IgD-negative memory B cell (primary cell): ENCODE measurements at regions not wholly inside any gene's neighbourhood (a gene's known extent, or its start where the extent isn't known, plus 50 kb on each side); places are given as distances from the start of the nearest gene placed in this dataset.
"Not testable (repeated sequence)": the region's sequence is repeated elsewhere in the genome, so short reads cannot be mapped to it uniquely, and the experiment has no call there.

Experiments
- H3K27ac Mint-ChIP-seq, 3 donors: one replicate each; pipeline ENCODE4 v1.8.0; 2020 to 2022; ENCODE audit warnings: mild to moderate bottlenecking in 3 of 3, mixed read lengths in 3 of 3, moderate library complexity in 1 of 3
- H3K27me3 Mint-ChIP-seq: one replicate; pipeline ENCODE4 v1.8.0; 2021; ENCODE audit warnings: mixed read lengths
- H3K36me3 Mint-ChIP-seq: one replicate; pipeline ENCODE4 v1.8.0; 2020; ENCODE audit warnings: mild to moderate bottlenecking, mixed read lengths
- H3K4me1 Mint-ChIP-seq, 3 donors: one replicate each; pipeline ENCODE4 v1.8.0; 2020 to 2022; ENCODE audit warnings: mixed read lengths in 3 of 3, mild to moderate bottlenecking in 1 of 3
- H3K4me3 Mint-ChIP-seq, 4 donors: one replicate each; pipeline ENCODE4 v1.8.0; 2020 to 2022; ENCODE audit warnings: mild to moderate bottlenecking in 4 of 4, mixed read lengths in 4 of 4, moderate library complexity in 3 of 4
- H3K9me3 Mint-ChIP-seq, 3 donors: one replicate each; pipeline ENCODE4 v1.8.0; 2020 to 2021; ENCODE audit warnings: mixed read lengths in 3 of 3, mild to moderate bottlenecking in 1 of 3

DNA sequence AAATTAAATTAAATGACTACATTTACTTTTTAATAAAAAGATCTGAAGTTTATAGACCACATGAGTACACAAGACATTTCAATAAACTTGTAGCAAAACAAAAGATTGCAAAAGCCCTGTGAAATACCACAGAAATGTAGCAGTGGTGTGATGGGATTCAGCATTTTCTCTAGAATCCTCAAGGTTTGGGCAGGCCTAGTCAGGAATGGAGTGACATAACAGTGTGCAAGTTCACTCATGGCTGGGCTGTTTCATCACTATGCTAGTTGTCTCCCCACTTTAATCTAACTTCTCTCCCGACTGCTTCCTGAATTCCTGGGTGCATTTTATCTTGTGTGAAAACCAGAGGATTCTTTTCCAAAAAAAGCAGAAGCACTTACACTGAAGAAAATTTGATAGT lies 1089.9 kb upstream of the DDX18 start:
- no peaks in the 10 kb centered on the region for H3K4me1 Mint-ChIP-seq
- H3K27me3 Mint-ChIP-seq, result no peaks in the 10 kb centered on the region
- H3K4me3 Mint-ChIP-seq, result no peak overlapping the region
- H3K36me3 Mint-ChIP-seq, result no peaks in the 10 kb centered on the region
- no peak overlapping the region for H3K27ac Mint-ChIP-seq
- peaks cover 4 to 8% (median 7%) of the 10 kb centered on the region in 3 donors for H3K9me3 Mint-ChIP-seq

DNA sequence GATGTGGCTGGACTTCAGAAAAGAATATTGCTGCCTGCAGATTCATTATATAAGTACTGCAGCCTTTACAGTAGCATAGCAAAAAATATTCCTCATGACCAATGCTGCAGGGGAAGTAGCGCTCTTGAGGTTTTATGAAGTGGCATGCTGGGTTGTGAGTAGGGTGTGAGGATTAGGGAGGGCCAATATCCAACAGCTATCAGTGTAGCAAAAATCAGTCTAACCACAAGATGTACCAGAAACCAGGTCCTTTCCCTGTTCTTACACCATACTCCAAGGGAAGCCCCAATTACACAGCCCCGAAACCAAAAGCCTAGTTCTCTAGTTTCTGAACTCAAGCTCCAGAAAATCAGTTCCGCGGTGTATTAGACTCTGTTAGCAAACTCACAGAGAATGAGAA lies 1082.2 kb upstream of the DDX18 start:
- Mint-ChIP-seq H3K27ac (no peak overlapping the region), H3K4me3 (peak overlapping the region in 1 of 4 donors; percentile 35), H3K27me3 (no peaks in the 10 kb centered on the region), H3K4me1 (no peaks in the 10 kb centered on the region), H3K36me3 (no peaks in the 10 kb centered on the region), H3K9me3 (peaks cover 0 to 6% (median 6%) of the 10 kb centered on the region in 3 donors)

DNA sequence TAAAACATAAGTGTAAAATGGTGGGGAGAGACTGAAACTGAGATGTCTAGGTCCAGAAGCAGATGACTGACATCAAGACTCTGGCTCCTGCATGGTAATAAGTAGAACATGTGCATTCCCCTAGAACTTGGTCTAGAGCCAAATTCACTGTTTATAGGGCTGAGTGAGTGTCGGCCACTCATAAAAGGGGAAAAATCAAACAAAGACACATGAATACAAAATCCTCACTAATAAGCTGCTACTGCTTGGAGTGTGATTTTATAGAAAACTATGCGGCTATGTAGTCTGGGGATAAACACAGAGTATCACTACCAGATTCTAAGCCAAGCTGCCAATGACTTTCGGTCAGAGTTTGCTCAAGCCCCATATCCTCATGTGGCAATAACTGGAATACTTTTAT lies 1080.8 kb upstream of the DDX18 start:
- Mint-ChIP-seq H3K27me3 (no peaks in the 10 kb centered on the region), H3K4me1 (no peaks in the 10 kb centered on the region)

DNA sequence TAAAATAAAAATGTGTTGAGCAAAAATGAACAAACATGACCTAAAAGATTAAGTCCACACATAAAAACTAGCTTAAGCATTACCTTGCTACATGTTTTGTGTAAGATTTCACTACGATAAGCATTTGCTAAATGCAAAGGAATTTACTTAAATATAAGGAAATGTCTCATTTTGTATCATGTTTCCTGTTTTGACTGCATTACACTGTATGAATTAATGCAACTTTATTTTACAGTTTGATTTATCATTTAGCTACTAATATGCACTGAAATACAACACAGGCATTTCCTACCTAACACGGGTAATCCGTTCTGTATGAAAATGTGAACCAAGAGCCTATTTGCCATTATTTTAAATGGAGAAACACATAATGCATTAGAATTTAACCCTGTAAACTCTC lies 1076.5 kb upstream of the DDX18 start:
- H3K27me3 Mint-ChIP-seq, result no peaks in the 10 kb centered on the region
- H3K27ac Mint-ChIP-seq, result no peak overlapping the region
- H3K9me3 Mint-ChIP-seq, result peaks cover 0 to 10% (median 8%) of the 10 kb centered on the region in 3 donors
- no peaks in the 10 kb centered on the region for H3K36me3 Mint-ChIP-seq
- H3K4me1 Mint-ChIP-seq, result no peaks in the 10 kb centered on the region
- H3K4me3 Mint-ChIP-seq, result no peak overlapping the region

More for the DNA sequence above, 1080.8 kb upstream of the DDX18 start:
- H3K36me3 Mint-ChIP-seq, result no peaks in the 10 kb centered on the region
- H3K4me3 Mint-ChIP-seq, result no peak overlapping the region
- no peak overlapping the region for H3K27ac Mint-ChIP-seq
- peaks cover 0 to 6% (median 6%) of the 10 kb centered on the region in 3 donors for H3K9me3 Mint-ChIP-seq

DNA sequence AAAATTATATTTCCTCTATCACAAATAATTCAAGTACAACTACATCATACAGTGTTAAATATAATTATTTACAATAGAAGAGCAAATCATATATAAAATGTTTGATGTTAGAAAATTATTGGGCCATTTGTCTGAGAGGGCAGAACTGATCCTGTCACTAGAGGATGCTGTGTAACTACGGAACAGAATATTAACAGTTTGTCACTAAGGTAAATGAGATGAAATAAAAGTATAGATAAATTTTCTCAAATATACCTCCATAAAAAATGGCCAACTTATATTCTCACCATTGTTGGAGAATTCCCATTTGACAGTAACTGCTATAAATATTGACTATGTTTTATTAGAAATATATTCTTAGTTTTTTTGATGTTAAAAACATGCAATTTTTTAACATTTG lies 1067.4 kb upstream of the DDX18 start:
- Mint-ChIP-seq H3K36me3 (no peaks in the 10 kb centered on the region), H3K27me3 (no peaks in the 10 kb centered on the region), H3K4me3 (no peak overlapping the region), H3K9me3 (peaks cover 0 to 11% (median 4%) of the 10 kb centered on the region in 3 donors), H3K27ac (no peak overlapping the region), H3K4me1 (no peaks in the 10 kb centered on the region)

DNA sequence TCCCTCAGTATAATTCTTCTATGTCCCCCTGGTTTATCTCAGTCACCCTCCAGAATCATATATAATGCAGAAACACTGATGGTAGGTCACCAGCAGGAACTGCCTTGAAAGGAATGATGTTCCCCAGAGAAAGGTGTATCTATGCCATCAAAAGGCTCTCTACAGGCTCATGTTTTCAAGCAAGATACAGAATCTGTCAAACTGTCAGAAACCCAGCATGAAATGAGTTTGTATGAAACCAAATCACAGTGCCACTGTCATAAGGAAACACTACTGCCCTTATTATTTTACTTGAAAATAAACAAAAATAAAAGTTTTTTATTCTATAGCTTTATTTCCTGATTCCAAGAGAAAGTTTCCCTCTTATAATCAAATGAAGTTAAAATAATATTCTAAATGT lies 1064.5 kb upstream of the DDX18 start:
- Mint-ChIP-seq H3K9me3 (peaks cover 0 to 8% (median 1%) of the 10 kb centered on the region in 3 donors), H3K27ac (no peak overlapping the region), H3K4me3 (no peak overlapping the region), H3K27me3 (no peaks in the 10 kb centered on the region), H3K4me1 (no peaks in the 10 kb centered on the region), H3K36me3 (no peaks in the 10 kb centered on the region)

DNA sequence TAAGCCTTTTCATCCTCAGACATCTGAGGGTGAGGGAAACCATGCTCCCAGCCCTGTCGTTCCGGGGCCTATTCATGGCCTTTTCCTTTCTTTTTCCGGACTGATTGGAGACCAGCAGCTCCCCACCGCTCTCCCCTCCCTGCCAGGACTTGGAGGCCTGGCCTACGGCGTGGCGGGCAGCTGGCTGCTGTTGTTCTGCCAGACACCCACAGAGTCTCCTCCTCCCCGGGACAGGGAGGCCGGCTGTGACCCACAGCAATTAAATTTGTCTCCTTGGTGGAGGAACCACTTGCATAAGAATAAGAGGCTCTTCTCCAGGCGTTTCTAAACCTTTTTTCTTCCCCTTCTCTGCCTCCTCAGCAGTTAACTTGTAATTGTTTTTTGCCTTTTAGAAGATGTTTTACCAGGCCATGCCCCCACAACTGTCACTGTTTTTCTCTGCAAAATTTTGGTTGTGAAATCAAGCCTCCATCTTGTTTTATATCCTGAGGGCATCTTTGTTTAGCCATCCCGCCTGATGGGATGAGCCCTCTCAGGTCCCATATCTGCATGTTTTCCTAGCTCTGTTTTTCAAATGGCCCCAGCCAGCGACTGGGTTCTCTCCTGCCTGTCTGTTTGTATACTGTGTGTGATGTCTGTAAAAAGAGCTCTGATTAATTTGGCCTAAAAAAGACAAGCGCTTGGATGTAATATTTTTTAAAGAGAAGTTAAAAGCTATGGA lies 1060.0 kb upstream of the DDX18 start:
- Mint-ChIP-seq H3K4me3 (peak overlapping the region in 1 of 4 donors; percentile 47), H3K9me3 (peaks cover 0 to 2% (median 0%) of the 10 kb centered on the region in 3 donors), H3K4me1 (no peaks in the 10 kb centered on the region), H3K27ac (no peak overlapping the region), H3K36me3 (no peaks in the 10 kb centered on the region), H3K27me3 (no peaks in the 10 kb centered on the region)

DNA sequence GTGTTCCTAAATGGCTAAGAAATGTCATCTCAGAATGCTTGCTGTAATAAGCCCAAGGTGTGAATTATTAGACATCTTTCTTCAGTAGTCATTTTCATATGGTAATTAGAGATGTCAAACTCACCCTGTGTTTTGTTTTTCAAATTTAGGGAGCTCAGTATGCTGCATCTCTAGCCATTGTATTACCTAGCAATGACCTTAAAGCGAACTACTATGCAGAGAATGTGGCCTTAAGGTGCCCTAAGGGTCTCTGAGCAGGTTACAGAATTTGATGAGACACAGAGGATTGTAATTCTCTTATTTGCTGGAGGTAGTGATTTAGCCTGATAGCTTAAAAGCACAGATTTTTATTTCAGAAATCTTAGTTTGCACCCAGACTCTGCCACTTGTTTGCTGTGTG lies 1052.6 kb upstream of the DDX18 start:
- Mint-ChIP-seq H3K27me3 (no peaks in the 10 kb centered on the region), H3K36me3 (no peaks in the 10 kb centered on the region), H3K4me1 (no peaks in the 10 kb centered on the region), H3K4me3 (no peak overlapping the region), H3K27ac (no peak overlapping the region), H3K9me3 (peaks cover 0 to 8% (median 4%) of the 10 kb centered on the region in 3 donors)

DNA sequence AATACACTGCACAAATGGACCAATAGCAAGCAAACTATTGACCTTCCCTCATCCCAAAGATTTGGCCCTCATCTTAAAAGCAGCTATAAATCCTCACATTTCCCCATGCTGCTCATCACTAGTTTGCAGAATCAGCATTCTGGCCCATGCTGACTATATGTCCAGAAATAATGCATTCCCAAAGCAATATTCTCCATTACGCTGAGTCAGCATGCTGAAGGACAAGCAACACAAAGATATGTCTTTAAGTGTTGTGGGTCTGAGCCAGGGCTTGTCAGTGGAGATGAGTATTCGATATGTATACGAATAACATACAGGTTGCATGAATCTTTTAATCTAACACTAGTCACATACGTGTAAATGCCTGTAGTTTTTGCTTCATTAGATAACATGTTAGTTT lies 1045.0 kb upstream of the DDX18 start:
- no peaks in the 10 kb centered on the region for H3K36me3 Mint-ChIP-seq
- H3K9me3 Mint-ChIP-seq, result peaks cover 0 to 12% (median 0%) of the 10 kb centered on the region in 3 donors
- H3K27ac Mint-ChIP-seq, result no peak overlapping the region
- no peaks in the 10 kb centered on the region for H3K4me1 Mint-ChIP-seq
- no peak overlapping the region for H3K4me3 Mint-ChIP-seq
- H3K27me3 Mint-ChIP-seq, result no peaks in the 10 kb centered on the region

DNA sequence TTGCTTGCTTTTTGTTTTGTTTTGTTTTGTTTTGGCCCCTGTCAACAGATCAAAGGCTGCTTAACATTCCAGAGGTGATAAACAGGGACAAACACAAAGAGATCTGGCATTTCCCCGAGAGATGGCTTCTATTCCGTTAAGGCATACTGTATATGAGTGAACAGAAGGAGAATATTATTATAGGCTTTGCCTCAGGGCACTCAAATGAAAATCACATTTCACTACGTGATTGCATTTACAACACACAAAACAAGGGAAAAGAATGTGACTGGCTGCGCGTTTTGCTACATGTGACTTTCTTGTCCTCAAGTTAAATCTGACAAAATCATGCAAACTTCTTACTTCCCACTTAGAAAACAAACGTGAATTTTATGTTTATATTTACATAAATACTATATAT lies 1037.9 kb upstream of the DDX18 start:
- H3K27me3 Mint-ChIP-seq, result no peaks in the 10 kb centered on the region
- H3K27ac Mint-ChIP-seq, result no peak overlapping the region
- no peaks in the 10 kb centered on the region for H3K36me3 Mint-ChIP-seq
- peaks cover 2 to 13% (median 2%) of the 10 kb centered on the region in 3 donors for H3K9me3 Mint-ChIP-seq
- no peak overlapping the region for H3K4me3 Mint-ChIP-seq
- no peaks in the 10 kb centered on the region for H3K4me1 Mint-ChIP-seq

DNA sequence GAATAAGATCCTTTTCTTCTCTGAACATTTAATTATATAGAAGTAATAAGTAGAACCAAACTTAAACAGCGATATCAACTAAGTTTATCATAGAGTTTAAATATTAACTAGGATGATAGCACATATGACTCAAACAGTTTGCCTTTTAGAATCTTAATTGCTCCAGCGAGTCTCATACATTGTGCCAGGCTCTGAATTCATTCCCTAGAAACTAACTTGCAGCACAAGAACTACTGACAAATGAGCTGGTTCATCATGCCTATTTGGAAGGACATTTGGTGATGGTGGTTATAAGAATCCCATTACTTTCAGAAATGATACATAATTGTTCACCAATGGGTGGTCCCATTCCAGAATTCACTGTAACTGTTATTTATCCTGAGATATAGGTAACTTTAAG lies 1026.6 kb upstream of the DDX18 start:
- peaks cover 0 to 10% (median 0%) of the 10 kb centered on the region in 3 donors for H3K9me3 Mint-ChIP-seq
- no peaks in the 10 kb centered on the region for H3K4me1 Mint-ChIP-seq
- no peak overlapping the region for H3K27ac Mint-ChIP-seq
- no peaks in the 10 kb centered on the region for H3K27me3 Mint-ChIP-seq
- no peaks in the 10 kb centered on the region for H3K36me3 Mint-ChIP-seq
- no peak overlapping the region for H3K4me3 Mint-ChIP-seq

DNA sequence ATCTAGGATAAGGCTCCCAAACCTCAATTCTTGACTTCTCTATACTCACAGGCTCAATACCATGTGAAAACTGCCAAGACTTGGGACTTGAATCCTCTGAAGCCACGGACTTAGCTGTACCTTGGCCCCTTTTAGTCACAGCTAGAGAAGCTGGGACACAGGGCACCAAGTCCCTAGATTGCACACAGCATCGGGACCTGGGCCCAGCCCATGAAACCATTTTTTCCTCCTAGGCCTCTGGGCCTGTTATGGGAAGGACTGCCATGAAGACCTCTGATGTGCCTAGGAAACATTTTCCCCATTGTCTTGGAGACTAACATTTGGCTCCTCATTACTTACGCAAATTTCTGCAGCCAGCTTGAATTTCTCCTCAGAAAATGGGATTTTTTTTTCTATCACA lies 1011.8 kb upstream of the DDX18 start:
- H3K27me3 Mint-ChIP-seq, result no peaks in the 10 kb centered on the region
- H3K27ac Mint-ChIP-seq, result no peak overlapping the region
- H3K9me3 Mint-ChIP-seq, result peaks cover 4 to 18% (median 13%) of the 10 kb centered on the region in 3 donors
- no peaks in the 10 kb centered on the region for H3K36me3 Mint-ChIP-seq
- no peak overlapping the region for H3K4me3 Mint-ChIP-seq
- H3K4me1 Mint-ChIP-seq, result no peaks in the 10 kb centered on the region

DNA sequence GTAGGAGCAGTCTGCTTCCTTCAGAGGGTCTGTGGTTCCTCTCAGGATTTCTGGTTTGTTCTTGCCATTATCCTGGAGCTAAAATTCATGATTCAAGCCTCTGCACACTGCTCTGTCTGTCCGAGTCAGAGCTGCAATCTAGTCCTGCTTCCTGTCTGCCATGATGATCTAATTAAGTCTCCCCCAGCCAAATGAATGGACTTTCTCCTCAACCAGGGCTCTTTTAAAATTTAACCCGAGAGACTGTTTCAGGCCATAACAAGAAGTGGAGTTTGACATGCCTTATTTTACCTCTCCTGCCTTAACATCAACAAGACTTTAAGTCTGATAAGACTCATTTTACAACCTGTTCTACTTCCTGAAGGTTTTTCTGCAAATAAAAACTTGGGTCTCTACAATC lies 1009.6 kb upstream of the DDX18 start:
- peaks cover 4 to 22% (median 12%) of the 10 kb centered on the region in 3 donors for H3K9me3 Mint-ChIP-seq
- H3K4me3 Mint-ChIP-seq, result no peak overlapping the region
- H3K27me3 Mint-ChIP-seq, result no peaks in the 10 kb centered on the region
- no peaks in the 10 kb centered on the region for H3K36me3 Mint-ChIP-seq
- H3K4me1 Mint-ChIP-seq, result no peaks in the 10 kb centered on the region
- no peak overlapping the region for H3K27ac Mint-ChIP-seq

DNA sequence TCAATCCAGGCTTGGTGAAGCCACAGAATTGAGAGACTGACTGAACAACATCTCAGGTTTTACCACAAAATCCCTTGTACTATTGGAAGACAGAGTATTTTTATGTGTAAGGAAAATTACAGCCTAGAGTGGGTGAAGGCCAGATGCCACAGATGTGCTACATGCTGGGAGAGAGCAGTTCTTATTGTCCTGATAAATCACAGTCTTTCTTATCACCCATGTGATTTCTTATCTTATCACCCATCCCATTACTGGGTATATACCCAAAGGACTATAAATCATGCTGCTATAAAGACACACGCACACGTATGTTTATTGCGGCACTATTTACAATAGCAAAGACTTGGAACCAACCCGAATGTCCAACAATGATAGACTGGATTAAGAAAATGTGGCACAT lies 1008.0 kb upstream of the DDX18 start:
- peaks cover 2 to 20% (median 9%) of the 10 kb centered on the region in 3 donors for H3K9me3 Mint-ChIP-seq
- H3K4me1 Mint-ChIP-seq, H3K4me3 Mint-ChIP-seq, H3K27ac Mint-ChIP-seq, H3K36me3 Mint-ChIP-seq, H3K27me3 Mint-ChIP-seq: not testable (repeated sequence)

DNA sequence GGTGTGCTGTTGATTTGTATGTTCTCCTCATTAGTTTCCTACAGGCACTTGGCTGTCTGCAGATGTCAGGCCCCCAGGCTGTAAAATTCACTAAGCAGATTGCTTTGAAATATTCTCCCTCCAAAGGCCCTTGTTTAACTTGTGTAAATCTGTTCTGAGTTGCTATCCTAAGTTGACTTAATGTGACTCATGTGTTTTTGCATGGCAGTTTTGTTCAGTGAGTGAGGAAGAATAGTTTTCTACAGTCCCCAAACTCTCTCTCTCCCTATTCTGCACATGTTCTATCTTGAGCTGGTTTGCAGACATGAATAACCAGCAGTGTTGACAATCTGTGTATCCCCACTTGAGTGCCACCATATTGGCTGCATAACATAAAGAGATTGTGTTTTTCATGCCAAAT lies 1005.4 kb upstream of the DDX18 start:
- Mint-ChIP-seq H3K4me1 (no peaks in the 10 kb centered on the region), H3K4me3 (no peak overlapping the region), H3K36me3 (no peaks in the 10 kb centered on the region), H3K9me3 (peaks cover 2 to 16% (median 2%) of the 10 kb centered on the region in 3 donors), H3K27me3 (no peaks in the 10 kb centered on the region), H3K27ac (no peak overlapping the region)

DNA sequence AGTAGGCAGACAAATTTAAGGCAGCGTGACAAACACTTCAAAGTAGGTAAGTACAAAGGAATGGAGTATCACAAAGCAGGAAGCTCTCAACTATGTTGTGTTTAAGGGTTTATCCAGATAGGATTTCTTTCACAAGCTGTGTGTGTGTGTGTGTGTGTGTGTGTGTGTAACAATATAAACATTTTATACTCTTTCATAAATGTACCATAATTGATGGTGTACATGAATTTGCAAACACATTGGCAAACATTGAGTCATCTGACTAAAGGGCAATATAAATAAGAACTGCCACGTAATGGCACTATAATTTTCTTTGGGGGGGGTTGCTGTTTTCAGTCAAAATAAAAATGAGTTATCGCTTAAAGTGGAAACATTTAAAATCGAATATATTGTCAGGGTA lies 1004.4 kb upstream of the DDX18 start:
- no peak overlapping the region for H3K4me3 Mint-ChIP-seq
- peak overlapping the region in 1 of 3 donors; percentile 16 for H3K27ac Mint-ChIP-seq
- H3K27me3 Mint-ChIP-seq, result no peaks in the 10 kb centered on the region
- H3K9me3 Mint-ChIP-seq, result peaks cover 1 to 12% (median 2%) of the 10 kb centered on the region in 3 donors
- H3K36me3 Mint-ChIP-seq, result no peaks in the 10 kb centered on the region
- H3K4me1 Mint-ChIP-seq, result no peaks in the 10 kb centered on the region
